Mucosa of descending colon (tissue), 3 donors: ENCODE measurements at regions not wholly inside any gene's neighbourhood (a gene's known extent, or its start where the extent isn't known, plus 50 kb on each side); places are given as distances from the start of the nearest gene placed in this dataset.

Source experiments
- ATAC-seq: fragments of 200-7000 bp; cut with Tn5 transposase; one replicate; pipeline ENCODE4 v1.9.1; 2020; ENCODE audit warnings: mild to moderate bottlenecking, moderate library complexity
- DNase-seq, 3 donors: peaks; one replicate each; pipeline ENCODE4 v3.0.0-alpha.2; 2020
- H3K36me3 ChIP-seq: fragments of 200-600 bp; one replicate; pipeline ENCODE4 v1.8.0; 2021; ENCODE audit warnings: low read depth, mild to moderate bottlenecking
- H3K4me1 ChIP-seq: fragments of 200-600 bp; one replicate; pipeline ENCODE4 v1.8.0; 2021; ENCODE audit warnings: low read depth, mild to moderate bottlenecking
- H3K4me3 ChIP-seq: fragments of 200-600 bp; one replicate; pipeline ENCODE4 v1.8.0; 2021; ENCODE audit warnings: mild to moderate bottlenecking
- H3K9me3 ChIP-seq: fragments of 200-600 bp; one replicate; pipeline ENCODE4 v1.8.0; 2021; ENCODE audit warnings: mild to moderate bottlenecking
- CTCF ChIP-seq: fragments of 200-600 bp; IDR thresholded peaks from one replicate; pipeline ENCODE4 v1.8.0; 2022; ENCODE audit warnings: antibody characterized with exemption, mild to moderate bottlenecking
- intact Hi-C, 2 donors: fragments of 100-400 bp; cut with DNase I in 1 of 2; cut with micrococcal nuclease in 1 of 2; formaldehyde crosslinking; loops; one replicate each; pipeline versions ENCODE4 v1.11.0 to v1.11.1; 2022; cut with DNase I, micrococcal nuclease
- donor health status: DM: no; HTN: no; CAD: no; lungs with moderate emphysema.
- donor health status: DM: no; HTN: no; CAD: no.
- donor health status: DM: no; HTN: yes; CAD: no.

GRCh38 chr5:4896328-4896727 lies 243.8 kb upstream of the ADAMTS16 start:
- intact Hi-C loops: no loop called here
- no peaks in the 10 kb centered on the region for H3K36me3 ChIP-seq
- H3K4me1 ChIP-seq: no peaks in the 10 kb centered on the region
- ATAC-seq: no peak
- H3K9me3 ChIP-seq: no peaks in the 10 kb centered on the region
- DNase-seq: no peak
- no peak overlapping the region for H3K4me3 ChIP-seq
- TF ChIP-seq CTCF: no peak

- no peak for ATAC-seq
- no peaks in the 10 kb centered on the region for H3K4me1 ChIP-seq
- DNase-seq: no peak
- H3K36me3 ChIP-seq: no peaks in the 10 kb centered on the region
- H3K4me3 ChIP-seq: no peak overlapping the region
- intact Hi-C loops: no loop called here
- no peaks in the 10 kb centered on the region for H3K9me3 ChIP-seq
- no peak for TF ChIP-seq CTCF
These were observed 238.8 kb upstream of the ADAMTS16 start for GRCh38 chr5:4901305-4901811.

- intact Hi-C loops: no loop called here
- H3K4me1 ChIP-seq: no peaks in the 10 kb centered on the region
- H3K36me3 ChIP-seq: no peaks in the 10 kb centered on the region
- ATAC-seq (no peak), DNase-seq (no peak)
- H3K9me3 ChIP-seq: no peaks in the 10 kb centered on the region
- no peak for TF ChIP-seq CTCF
- H3K4me3 ChIP-seq: no peak overlapping the region
These were observed 238.2 kb upstream of the ADAMTS16 start for GRCh38 chr5:4901924-4902323.

- Histone ChIP-seq H3K9me3 (no peaks in the 10 kb centered on the region), H3K36me3 (no peaks in the 10 kb centered on the region), H3K4me3 (no peak overlapping the region), H3K4me1 (no peaks in the 10 kb centered on the region)
- ATAC-seq (peak; percentile 30), DNase-seq (peak in 2 of 3 donors; percentile 20 to 72)
- intact Hi-C loops: no loop called here
- no peak for TF ChIP-seq CTCF
These were observed 234.2 kb upstream of the ADAMTS16 start for GRCh38 chr5:4905674-4906520.

GRCh38 chr5:4906786-4907185 lies 233.3 kb upstream of the ADAMTS16 start:
- intact Hi-C loops: no loop called here
- DNase-seq (peak in 1 of 3 donors; percentile 7), ATAC-seq (no peak)
- no peak overlapping the region for H3K4me3 ChIP-seq
- H3K9me3 ChIP-seq: no peaks in the 10 kb centered on the region
- no peak for TF ChIP-seq CTCF
- H3K36me3 ChIP-seq: no peaks in the 10 kb centered on the region
- H3K4me1 ChIP-seq: no peaks in the 10 kb centered on the region
